ENCODE measurements at regions not wholly inside any gene's neighbourhood (a gene's known extent, or its start where the extent isn't known, plus 50 kb on each side); places are given as distances from the start of the nearest gene placed in this dataset.

DNA sequence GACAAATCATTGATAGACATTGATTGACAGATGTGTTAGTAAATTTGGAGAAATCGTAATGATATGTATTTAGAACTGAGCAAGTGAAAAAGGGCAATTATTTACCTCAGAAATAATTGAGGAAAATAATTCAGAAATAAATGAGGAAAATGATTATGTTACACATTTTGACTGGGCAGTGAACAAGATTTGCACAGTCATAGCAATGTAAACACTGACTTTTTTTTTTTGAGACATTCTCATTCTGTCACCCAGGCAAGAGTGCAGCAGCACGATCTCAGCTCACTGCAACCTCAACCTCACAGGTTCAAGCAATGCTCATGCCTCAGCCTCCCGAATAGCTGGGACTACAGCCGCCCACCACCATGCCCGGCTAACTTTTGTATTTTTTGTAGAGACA lies 211.7 kb downstream of the SP3 start:
- no peaks in the 10 kb centered on the region for H3K79me2 ChIP-seq (ENCODE audit: insufficient read depth, low read length)
- H4K20me1 ChIP-seq (ENCODE audit: insufficient read depth, low read length) = no peaks in the 10 kb centered on the region
- no peaks in the 10 kb centered on the region for H3K4me1 ChIP-seq (ENCODE audit: insufficient read depth, low read length)
- TF ChIP-seq EZH2 (IDR thresholded peaks at IDR 0.05; ENCODE audit: borderline replicate concordance, low read depth, low read length, severe bottlenecking) = no peak
- TF ChIP-seq, protein P1, sequence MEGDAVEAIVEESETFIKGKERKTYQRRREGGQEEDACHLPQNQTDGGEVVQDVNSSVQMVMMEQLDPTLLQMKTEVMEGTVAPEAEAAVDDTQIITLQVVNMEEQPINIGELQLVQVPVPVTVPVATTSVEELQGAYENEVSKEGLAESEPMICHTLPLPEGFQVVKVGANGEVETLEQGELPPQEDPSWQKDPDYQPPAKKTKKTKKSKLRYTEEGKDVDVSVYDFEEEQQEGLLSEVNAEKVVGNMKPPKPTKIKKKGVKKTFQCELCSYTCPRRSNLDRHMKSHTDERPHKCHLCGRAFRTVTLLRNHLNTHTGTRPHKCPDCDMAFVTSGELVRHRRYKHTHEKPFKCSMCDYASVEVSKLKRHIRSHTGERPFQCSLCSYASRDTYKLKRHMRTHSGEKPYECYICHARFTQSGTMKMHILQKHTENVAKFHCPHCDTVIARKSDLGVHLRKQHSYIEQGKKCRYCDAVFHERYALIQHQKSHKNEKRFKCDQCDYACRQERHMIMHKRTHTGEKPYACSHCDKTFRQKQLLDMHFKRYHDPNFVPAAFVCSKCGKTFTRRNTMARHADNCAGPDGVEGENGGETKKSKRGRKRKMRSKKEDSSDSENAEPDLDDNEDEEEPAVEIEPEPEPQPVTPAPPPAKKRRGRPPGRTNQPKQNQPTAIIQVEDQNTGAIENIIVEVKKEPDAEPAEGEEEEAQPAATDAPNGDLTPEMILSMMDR (IDR thresholded peaks at IDR 0.05; ENCODE audit: borderline replicate concordance, extremely low read depth, low read length, poor library complexity, severe bottlenecking) = no peak
- H3K9ac ChIP-seq (ENCODE audit: low read depth, low read length) = no peak overlapping the region
- H3K9me3 ChIP-seq (ENCODE audit: insufficient read depth, low read length, severe bottlenecking) = no peaks in the 10 kb centered on the region
- H2AFZ ChIP-seq (ENCODE audit: low read depth, low read length) = no peak overlapping the region
- H3K27ac ChIP-seq (ENCODE audit: low read length) = no peak overlapping the region
- no peak overlapping the region for H3K4me3 ChIP-seq (ENCODE audit: low read depth in 1 of 2, low read length in 2 of 2)
- ATAC-seq (ENCODE audit: insufficient read depth, low read depth) (no peak), DNase-seq (no peak)
- H3K27me3 ChIP-seq (ENCODE audit: insufficient read depth, low read length, poor library complexity) = peaks cover 7% of the 10 kb centered on the region
- H3K4me2 ChIP-seq (ENCODE audit: insufficient read depth, low read length) = no peak overlapping the region
- no peaks in the 10 kb centered on the region for H3K36me3 ChIP-seq (ENCODE audit: insufficient read depth, low read length)

DNA sequence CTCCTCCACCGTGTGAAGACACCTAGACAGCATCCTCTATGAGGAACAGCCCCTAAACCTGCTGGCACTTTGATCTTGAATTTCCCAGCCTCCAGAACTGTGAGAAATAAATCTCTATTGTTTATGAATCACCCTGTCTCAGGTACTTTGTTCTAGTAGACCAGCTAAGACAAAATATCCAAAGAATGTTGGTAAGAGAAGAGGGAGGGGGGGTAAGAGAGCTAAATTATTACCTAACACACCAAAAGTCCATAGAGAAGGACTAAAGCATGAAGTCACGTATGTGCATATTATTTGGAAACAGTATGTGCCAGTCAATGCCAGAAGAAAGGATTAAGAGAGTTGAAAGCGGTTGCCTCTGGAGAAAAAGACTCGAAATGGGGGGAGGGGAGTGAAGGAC lies 211.0 kb downstream of the SP3 start:
- Histone ChIP-seq H3K4me2 (ENCODE audit: insufficient read depth, low read length) (no peak overlapping the region), H4K20me1 (ENCODE audit: insufficient read depth, low read length) (no peaks in the 10 kb centered on the region), H3K4me3 (ENCODE audit: low read depth in 1 of 2, low read length in 2 of 2) (no peak overlapping the region), H3K27ac (ENCODE audit: low read length) (no peak overlapping the region), H3K9me3 (ENCODE audit: insufficient read depth, low read length, severe bottlenecking) (no peaks in the 10 kb centered on the region), H3K36me3 (ENCODE audit: insufficient read depth, low read length) (no peaks in the 10 kb centered on the region), H2AFZ (ENCODE audit: low read depth, low read length) (no peak overlapping the region), H3K9ac (ENCODE audit: low read depth, low read length) (no peak overlapping the region), H3K27me3 (ENCODE audit: insufficient read depth, low read length, poor library complexity) (peaks cover 7% of the 10 kb centered on the region), H3K4me1 (ENCODE audit: insufficient read depth, low read length) (no peaks in the 10 kb centered on the region), H3K79me2 (ENCODE audit: insufficient read depth, low read length) (no peaks in the 10 kb centered on the region)
- no peak for TF ChIP-seq EZH2 (IDR thresholded peaks at IDR 0.05; ENCODE audit: borderline replicate concordance, low read depth, low read length, severe bottlenecking)
- TF ChIP-seq, protein P1 (IDR thresholded peaks at IDR 0.05; ENCODE audit: borderline replicate concordance, extremely low read depth, low read length, poor library complexity, severe bottlenecking) = no peak
- no peak for ATAC-seq (ENCODE audit: insufficient read depth, low read depth)
- DNase-seq = no peak

DNA sequence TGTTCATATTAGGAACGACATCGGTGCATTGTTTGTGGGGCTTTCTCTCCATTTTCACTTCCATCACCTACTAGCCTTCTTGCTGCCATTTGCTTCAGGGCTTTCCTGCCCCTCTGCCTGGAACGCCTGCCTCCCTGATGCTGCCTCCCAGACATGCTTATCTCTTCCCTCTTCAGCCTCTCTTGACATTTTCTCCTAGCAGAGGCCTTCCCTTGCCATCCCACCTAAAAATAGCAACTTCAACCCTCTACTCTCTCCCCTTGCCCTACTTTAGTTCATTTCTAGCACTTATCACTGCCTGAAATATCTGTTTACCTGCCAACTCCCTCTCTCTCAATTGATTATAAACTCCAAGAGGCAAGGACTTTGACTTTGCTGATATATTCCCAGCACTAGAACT lies 210.3 kb downstream of the SP3 start:
- no peak overlapping the region for H3K27ac ChIP-seq (ENCODE audit: low read length)
- no peaks in the 10 kb centered on the region for H3K36me3 ChIP-seq (ENCODE audit: insufficient read depth, low read length)
- H3K9me3 ChIP-seq (ENCODE audit: insufficient read depth, low read length, severe bottlenecking) = no peaks in the 10 kb centered on the region
- H3K4me1 ChIP-seq (ENCODE audit: insufficient read depth, low read length) = no peaks in the 10 kb centered on the region
- H3K4me2 ChIP-seq (ENCODE audit: insufficient read depth, low read length) = no peak overlapping the region
- no peaks in the 10 kb centered on the region for H4K20me1 ChIP-seq (ENCODE audit: insufficient read depth, low read length)
- TF ChIP-seq, protein P1 (IDR thresholded peaks at IDR 0.05; ENCODE audit: borderline replicate concordance, extremely low read depth, low read length, poor library complexity, severe bottlenecking) = no peak
- no peak for TF ChIP-seq EZH2 (IDR thresholded peaks at IDR 0.05; ENCODE audit: borderline replicate concordance, low read depth, low read length, severe bottlenecking)
- DNase-seq (no peak), ATAC-seq (ENCODE audit: insufficient read depth, low read depth) (no peak)
- H3K9ac ChIP-seq (ENCODE audit: low read depth, low read length) = no peak overlapping the region
- H2AFZ ChIP-seq (ENCODE audit: low read depth, low read length) = no peak overlapping the region
- no peaks in the 10 kb centered on the region for H3K79me2 ChIP-seq (ENCODE audit: insufficient read depth, low read length)
- no peak overlapping the region for H3K4me3 ChIP-seq (ENCODE audit: low read depth in 1 of 2, low read length in 2 of 2)
- peaks cover 7% of the 10 kb centered on the region for H3K27me3 ChIP-seq (ENCODE audit: insufficient read depth, low read length, poor library complexity)

DNA sequence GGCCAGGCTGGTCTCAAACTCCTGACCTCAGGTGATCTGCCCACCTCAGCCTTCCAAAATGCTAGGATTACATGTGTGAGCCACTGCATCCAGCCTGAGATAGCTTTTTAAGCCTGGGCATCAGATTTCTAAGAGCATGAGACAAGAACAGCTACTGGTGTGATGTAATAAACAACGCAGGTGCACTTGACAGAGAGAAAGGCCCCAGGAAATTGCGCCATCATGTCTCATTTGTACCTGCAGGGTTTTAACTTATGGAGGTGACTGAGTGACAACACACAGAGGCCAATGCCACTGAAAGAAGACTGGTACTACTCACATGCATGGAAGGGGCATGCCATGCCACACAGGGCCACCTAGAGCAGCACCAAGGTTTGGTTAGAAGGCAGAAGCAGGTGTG lies 209.4 kb downstream of the SP3 start:
- H3K27ac ChIP-seq (ENCODE audit: low read length) = no peak overlapping the region
- H3K79me2 ChIP-seq (ENCODE audit: insufficient read depth, low read length) = no peaks in the 10 kb centered on the region
- H4K20me1 ChIP-seq (ENCODE audit: insufficient read depth, low read length) = no peaks in the 10 kb centered on the region
- no peak for DNase-seq
- H3K4me2 ChIP-seq (ENCODE audit: insufficient read depth, low read length) = no peak overlapping the region
- ATAC-seq (ENCODE audit: insufficient read depth, low read depth) = no peak
- no peak for TF ChIP-seq EZH2 (IDR thresholded peaks at IDR 0.05; ENCODE audit: borderline replicate concordance, low read depth, low read length, severe bottlenecking)
- TF ChIP-seq, protein P1 (IDR thresholded peaks at IDR 0.05; ENCODE audit: borderline replicate concordance, extremely low read depth, low read length, poor library complexity, severe bottlenecking) = no peak
- H3K4me3 ChIP-seq (ENCODE audit: low read depth in 1 of 2, low read length in 2 of 2) = no peak overlapping the region
- H3K4me1 ChIP-seq (ENCODE audit: insufficient read depth, low read length) = no peaks in the 10 kb centered on the region
- H3K9me3 ChIP-seq (ENCODE audit: insufficient read depth, low read length, severe bottlenecking) = no peaks in the 10 kb centered on the region
- H2AFZ ChIP-seq (ENCODE audit: low read depth, low read length) = no peak overlapping the region
- H3K36me3 ChIP-seq (ENCODE audit: insufficient read depth, low read length) = no peaks in the 10 kb centered on the region
- peaks cover 7% of the 10 kb centered on the region for H3K27me3 ChIP-seq (ENCODE audit: insufficient read depth, low read length, poor library complexity)
- H3K9ac ChIP-seq (ENCODE audit: low read depth, low read length) = no peak overlapping the region

All from DND-41 (cell line).